Activated naive CD4-positive, alpha-beta T cell treated with anti-CD3 and anti-CD28 coated beads, Interleukin-2, amount 10 ng/mL, durations not matched to agents 7 days and 5 days (primary cell): ENCODE measurements at regions not wholly inside any gene's neighbourhood (a gene's known extent, or its start where the extent isn't known, plus 50 kb on each side); places are given as distances from the start of the nearest gene placed in this dataset.
A peak's percentile ranks its signal among the peaks of the same experiment; 100 is the strongest.
"Not testable (repeated sequence)": the region's sequence is repeated elsewhere in the genome, so short reads cannot be mapped to it uniquely, and the experiment has no call there.

Source experiments
- CTCF ChIA-PET: fragments of 350-600 bp; sonication (Branson Sonifier 250); formaldehyde crosslinking; loops from one replicate; lab custom pipeline; 2021; ENCODE audit warnings: antibody characterized with exemption; lab: Charles Lee
- DNase-seq: peaks from one replicate; pipeline ENCODE4 v3.0.0-alpha.2; 2020
- H3K27ac Mint-ChIP-seq: one replicate; pipeline ENCODE4 v1.8.0; 2021; ENCODE audit warnings: mild to moderate bottlenecking, moderate library complexity, mixed read lengths
- H3K27me3 Mint-ChIP-seq: one replicate; pipeline ENCODE4 v1.8.0; 2021; ENCODE audit warnings: mild to moderate bottlenecking, mixed read lengths
- H3K36me3 Mint-ChIP-seq: one replicate; pipeline ENCODE4 v1.8.0; 2021; ENCODE audit warnings: mixed read lengths
- H3K4me1 Mint-ChIP-seq: one replicate; pipeline ENCODE4 v1.8.0; 2021; ENCODE audit warnings: mixed read lengths
- H3K4me3 Mint-ChIP-seq: one replicate; pipeline ENCODE4 v1.8.0; 2021; ENCODE audit warnings: mild to moderate bottlenecking, moderate library complexity, mixed read lengths
- H3K9me3 Mint-ChIP-seq: one replicate; pipeline ENCODE4 v1.8.0; 2021; ENCODE audit warnings: mixed read lengths

- Mint-ChIP-seq H3K27me3 (peaks cover 13% of the 10 kb centered on the region), H3K27ac (no peak overlapping the region), H3K9me3 (no peaks in the 10 kb centered on the region), H3K4me1 (no peaks in the 10 kb centered on the region), H3K36me3 (no peaks in the 10 kb centered on the region), H3K4me3 (no peak overlapping the region)
- no peak for DNase-seq
- CTCF ChIA-PET, result no interaction called here
Measured at GRCh38 chr10:84700668-84701369, 372.4 kb downstream of the CCSER2 start.

GRCh38 chr10:84701370-84701720 lies 373.0 kb downstream of the CCSER2 start:
- Mint-ChIP-seq H3K4me3 (no peak overlapping the region), H3K27ac (no peak overlapping the region), H3K9me3 (no peaks in the 10 kb centered on the region), H3K4me1 (no peaks in the 10 kb centered on the region), H3K36me3 (no peaks in the 10 kb centered on the region), H3K27me3 (peaks cover 13% of the 10 kb centered on the region)
- DNase-seq, result no peak
- CTCF ChIA-PET, result no interaction called here

GRCh38 chr10:84704101-84704500 lies 375.7 kb downstream of the CCSER2 start:
- Mint-ChIP-seq H3K27ac (no peak overlapping the region), H3K4me3 (no peak overlapping the region), H3K9me3 (no peaks in the 10 kb centered on the region), H3K4me1 (no peaks in the 10 kb centered on the region), H3K36me3 (no peaks in the 10 kb centered on the region), H3K27me3 (peaks cover 13% of the 10 kb centered on the region)
- no peak for DNase-seq
- CTCF ChIA-PET, result no interaction called here

GRCh38 chr10:84706431-84706830 lies 378.0 kb downstream of the CCSER2 start:
- Mint-ChIP-seq H3K27ac (no peak overlapping the region), H3K4me3 (no peak overlapping the region), H3K9me3 (no peaks in the 10 kb centered on the region), H3K36me3 (no peaks in the 10 kb centered on the region), H3K4me1 (no peaks in the 10 kb centered on the region), H3K27me3 (peaks cover 7% of the 10 kb centered on the region)
- CTCF ChIA-PET, result no interaction called here
- no peak for DNase-seq

- Mint-ChIP-seq H3K4me3 (no peak overlapping the region), H3K4me1 (no peaks in the 10 kb centered on the region)
- CTCF ChIA-PET, result no interaction called here
Measured at GRCh38 chr10:84706875-84707274, 378.5 kb downstream of the CCSER2 start.

GRCh38 chr10:84715911-84716310 lies 387.5 kb downstream of the CCSER2 start:
- CTCF ChIA-PET, result interaction anchor here (0.9 to 1.3 kb wide), 3 partner anchors 107 to 452 kb away, joined by 3 to 4 read pairs (median 3); no protein-coding TSS in a partner anchor
- DNase-seq, result peak; percentile 25

More at GRCh38 chr10:84706875-84707274, 378.5 kb downstream of the CCSER2 start:
- peaks cover 3% of the 10 kb centered on the region for H3K27me3 Mint-ChIP-seq
- H3K36me3 Mint-ChIP-seq, result no peaks in the 10 kb centered on the region
- no peak overlapping the region for H3K27ac Mint-ChIP-seq
- H3K9me3 Mint-ChIP-seq, result no peaks in the 10 kb centered on the region
- DNase-seq, result no peak

GRCh38 chr10:84718877-84719616 lies 390.7 kb downstream of the CCSER2 start:
- Mint-ChIP-seq H3K4me3 (no peak overlapping the region), H3K9me3 (no peaks in the 10 kb centered on the region), H3K4me1 (no peaks in the 10 kb centered on the region), H3K27ac (no peak overlapping the region), H3K36me3 (no peaks in the 10 kb centered on the region), H3K27me3 (no peaks in the 10 kb centered on the region)
- DNase-seq, result no peak
- CTCF ChIA-PET, result no interaction called here

More at GRCh38 chr10:84715911-84716310, 387.5 kb downstream of the CCSER2 start:
- Mint-ChIP-seq H3K36me3 (no peaks in the 10 kb centered on the region), H3K4me3 (no peak overlapping the region), H3K4me1 (no peaks in the 10 kb centered on the region), H3K9me3 (no peaks in the 10 kb centered on the region), H3K27ac (no peak overlapping the region), H3K27me3 (no peaks in the 10 kb centered on the region)

- Mint-ChIP-seq H3K4me1 (no peaks in the 10 kb centered on the region), H3K36me3 (no peaks in the 10 kb centered on the region), H3K27me3 (no peaks in the 10 kb centered on the region), H3K9me3 (no peaks in the 10 kb centered on the region), H3K27ac (no peak overlapping the region), H3K4me3 (no peak overlapping the region)
- DNase-seq, result no peak
- CTCF ChIA-PET, result no interaction called here
Measured at GRCh38 chr10:84719687-84720086, 391.3 kb downstream of the CCSER2 start.

GRCh38 chr10:84727398-84727797 lies 399.0 kb downstream of the CCSER2 start:
- Mint-ChIP-seq H3K4me1 (no peaks in the 10 kb centered on the region), H3K27me3 (no peaks in the 10 kb centered on the region), H3K27ac (no peak overlapping the region), H3K9me3 (peaks cover 8% of the 10 kb centered on the region), H3K36me3 (no peaks in the 10 kb centered on the region), H3K4me3 (no peak overlapping the region)
- CTCF ChIA-PET, result no interaction called here
- no peak for DNase-seq

- H3K27ac Mint-ChIP-seq, CTCF ChIA-PET, H3K27me3 Mint-ChIP-seq, H3K4me1 Mint-ChIP-seq, H3K9me3 Mint-ChIP-seq, DNase-seq, H3K4me3 Mint-ChIP-seq, H3K36me3 Mint-ChIP-seq: not testable (repeated sequence)
Measured at GRCh38 chr10:84739126-84739525, 410.7 kb downstream of the CCSER2 start.

- Mint-ChIP-seq H3K4me1 (no peaks in the 10 kb centered on the region), H3K27ac (no peak overlapping the region), H3K9me3 (no peaks in the 10 kb centered on the region), H3K4me3 (no peak overlapping the region), H3K27me3 (no peaks in the 10 kb centered on the region), H3K36me3 (no peaks in the 10 kb centered on the region)
- DNase-seq, result no peak
- CTCF ChIA-PET, result no interaction called here
Measured at GRCh38 chr10:84739641-84740040, 411.3 kb downstream of the CCSER2 start.

GRCh38 chr10:84743483-84743882 lies 415.1 kb downstream of the CCSER2 start:
- no peaks in the 10 kb centered on the region for H3K27me3 Mint-ChIP-seq
- CTCF ChIA-PET, result no interaction called here

GRCh38 chr10:84755311-84755710 lies 426.9 kb downstream of the CCSER2 start:
- H3K9me3 Mint-ChIP-seq, result no peaks in the 10 kb centered on the region
- no peak overlapping the region for H3K27ac Mint-ChIP-seq
- H3K4me3 Mint-ChIP-seq, result no peak overlapping the region
- CTCF ChIA-PET, result no interaction called here
- no peaks in the 10 kb centered on the region for H3K36me3 Mint-ChIP-seq
- H3K27me3 Mint-ChIP-seq, result no peaks in the 10 kb centered on the region
- no peak for DNase-seq
- no peaks in the 10 kb centered on the region for H3K4me1 Mint-ChIP-seq

More at GRCh38 chr10:84743483-84743882, 415.1 kb downstream of the CCSER2 start:
- Mint-ChIP-seq H3K27ac (no peak overlapping the region), H3K4me3 (no peak overlapping the region), H3K4me1 (no peaks in the 10 kb centered on the region), H3K36me3 (no peaks in the 10 kb centered on the region), H3K9me3 (no peaks in the 10 kb centered on the region)
- DNase-seq, result no peak

- H3K27me3 Mint-ChIP-seq, DNase-seq, H3K4me3 Mint-ChIP-seq, H3K9me3 Mint-ChIP-seq, CTCF ChIA-PET, H3K36me3 Mint-ChIP-seq, H3K27ac Mint-ChIP-seq, H3K4me1 Mint-ChIP-seq: not testable (repeated sequence)
Measured at GRCh38 chr10:84756653-84757052, 428.3 kb downstream of the CCSER2 start.

- not testable (repeated sequence) for DNase-seq
Measured at GRCh38 chr10:84761994-84762614, 433.7 kb downstream of the CCSER2 start.

More at GRCh38 chr10:84761994-84762614, 433.7 kb downstream of the CCSER2 start:
- H3K27me3 Mint-ChIP-seq, H3K9me3 Mint-ChIP-seq, CTCF ChIA-PET, H3K4me1 Mint-ChIP-seq, H3K27ac Mint-ChIP-seq, H3K36me3 Mint-ChIP-seq, H3K4me3 Mint-ChIP-seq: not testable (repeated sequence)
